GM18505 (cell line): ENCODE measurements at regions not wholly inside any gene's neighbourhood (a gene's known extent, or its start where the extent isn't known, plus 50 kb on each side); places are given as distances from the start of the nearest gene placed in this dataset.
"Not testable (repeated sequence)": the region's sequence is repeated elsewhere in the genome, so short reads cannot be mapped to it uniquely, and the experiment has no call there.

Experiments
- ATAC-seq: cut with Tn5 transposase; IDR thresholded peaks from one replicate; pipeline ENCODE4 v1.9.1; 2021; ENCODE audit not compliant: unreplicated experiment
- POLR2A ChIP-seq: IDR thresholded peaks from 4 replicates; pipeline ENCODE4 v1.6.1; 2011; ENCODE audit warnings: borderline replicate concordance; ENCODE audit not compliant: insufficient read depth, insufficient read length; ENCODE audit errors: extremely low read depth

DNA sequence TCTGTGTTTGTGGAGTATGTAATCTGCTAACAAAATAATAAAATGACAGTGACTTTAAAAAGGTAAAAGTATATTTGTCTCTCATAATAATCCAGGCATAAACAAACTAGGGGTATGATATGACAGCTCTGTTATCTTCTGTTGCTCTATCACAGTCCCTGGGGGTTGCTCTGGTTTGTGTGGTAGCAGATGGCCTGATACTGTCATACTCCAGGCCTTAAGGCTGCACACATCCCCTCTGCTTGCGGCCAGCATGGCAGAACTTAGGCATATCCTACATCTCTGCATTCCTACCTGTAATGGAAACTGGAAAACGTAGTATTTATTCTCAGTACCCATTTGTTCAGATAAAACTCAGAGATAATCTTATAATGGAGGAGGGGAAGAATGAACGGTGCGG is 117.9 kb upstream of the HAND2 start:
- TF ChIP-seq POLR2A, result no peak
- ATAC-seq, result no peak

DNA sequence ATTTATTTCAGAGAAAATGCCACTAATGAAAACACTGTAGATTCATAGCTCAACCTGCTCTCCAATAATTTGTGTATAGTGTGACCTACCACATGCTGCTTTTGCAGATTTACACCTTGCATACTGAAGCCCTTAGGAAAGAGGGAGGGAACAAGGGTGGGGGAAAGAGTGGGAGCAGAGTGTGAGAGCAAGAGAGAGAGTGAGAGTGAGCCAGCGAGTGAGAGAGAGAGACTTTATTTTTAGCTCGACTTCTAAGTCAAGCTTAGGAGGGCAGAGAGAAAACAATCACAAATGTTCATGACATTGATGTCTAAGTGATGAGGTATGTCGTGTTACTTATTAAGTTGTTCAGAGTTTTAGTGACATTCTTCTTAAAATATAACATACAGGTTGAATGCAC is 112.5 kb upstream of the HAND2 start:
- TF ChIP-seq POLR2A, result no peak
- ATAC-seq, result no peak

GRCh38 chr4:173635395-173635794 is 105.4 kb upstream of the HAND2 start:
- ATAC-seq, result no peak
- no peak for TF ChIP-seq POLR2A

- no peak for ATAC-seq
- no peak for TF ChIP-seq POLR2A
Measured at GRCh38 chr4:173626277-173626676, 96.2 kb upstream of the HAND2 start.

DNA sequence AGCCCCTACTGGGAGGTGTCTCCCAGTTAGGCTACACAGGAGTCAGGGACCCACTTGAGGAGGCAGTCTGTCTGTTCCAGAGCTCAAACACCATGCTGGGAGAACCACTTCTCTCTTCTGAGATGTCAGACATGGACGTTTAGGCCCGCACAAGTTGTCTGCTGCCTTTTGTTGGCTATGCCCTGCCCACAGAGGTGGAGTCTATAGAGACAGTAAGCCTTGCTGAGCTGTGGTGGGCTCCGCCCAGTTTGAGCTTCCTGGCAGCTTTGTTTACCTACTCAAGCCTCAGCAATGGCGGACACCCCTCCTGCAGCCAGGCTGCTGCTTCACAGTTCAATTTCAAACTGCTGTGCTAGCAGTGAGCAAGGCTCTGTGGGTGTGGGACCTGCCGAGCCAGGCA is 88.6 kb upstream of the HAND2 start:
- not testable (repeated sequence) for ATAC-seq

GRCh38 chr4:173609158-173609557 is 79.1 kb upstream of the HAND2 start:
- TF ChIP-seq POLR2A, result no peak

GRCh38 chr4:173608632-173609031 is 78.6 kb upstream of the HAND2 start:
- ATAC-seq, result not testable (repeated sequence)

More at GRCh38 chr4:173609158-173609557, 79.1 kb upstream of the HAND2 start:
- no peak for ATAC-seq

GRCh38 chr4:173591760-173592159 is 61.7 kb upstream of the HAND2 start:
- TF ChIP-seq POLR2A, result no peak
- no peak for ATAC-seq

GRCh38 chr4:173590697-173591096 is 60.7 kb upstream of the HAND2 start:
- no peak for ATAC-seq
- TF ChIP-seq POLR2A, result no peak

GRCh38 chr4:173585876-173586572 is 56.0 kb upstream of the HAND2 start:
- TF ChIP-seq POLR2A, result no peak
- ATAC-seq, result no peak

- TF ChIP-seq POLR2A, result no peak
- no peak for ATAC-seq
Measured at GRCh38 chr4:173584506-173584905, 54.5 kb upstream of the HAND2 start.
